A549 (cell line): ENCODE measurements at regions not wholly inside any gene's neighbourhood (a gene's known extent, or its start where the extent isn't known, plus 50 kb on each side); places are given as distances from the start of the nearest gene placed in this dataset.

Source experiments
- ATAC-seq, 2 experiments: fragments of 200-7000 bp in 1 of 2; fragments of >200 bp in 1 of 2; cut with Nextera tagmentation in 1 of 2; cut with Tn5 transposase in 1 of 2; 3 replicates each; pipeline versions ENCODE4 v1.8.0 to v1.9.1; 2018 to 2020; ENCODE audit warnings: mild to moderate bottlenecking in 1 of 2, moderate library complexity in 1 of 2
- CTCF ChIA-PET: fragments of 300-600 bp; sonication (Branson Sonifier 250); formaldehyde crosslinking; extraction: SDS; loops from one replicate; lab custom pipeline; 2021; ENCODE audit warnings: antibody characterized with exemption, inconsistent platforms; lab: Yijun Ruan, JAX
- POLR2A ChIA-PET: fragments of 350-600 bp; formaldehyde crosslinking; extraction: SDS; loops from one replicate; lab custom pipeline; 2021; ENCODE audit warnings: antibody characterized with exemption, inconsistent platforms; lab: Yijun Ruan, JAX
- DNase-seq, 2 experiments: peaks; one replicate each; pipeline versions ENCODE4 v3.0.0 to v3.0.0-alpha.2; 2011 to 2016; ENCODE audit warnings: low read depth in 1 of 2, low spot score in 1 of 2
- FAIRE-seq: peaks from 2 replicates; lab custom pipeline; 2011; peaks lifted over from hg19 to GRCh38; lab: Jason Lieb, UNC
- H3K27ac ChIP-seq, 2 experiments: fragments of >200 bp; sonication (Bioruptor Twin); formaldehyde crosslinking; 3 replicates each; pipeline ENCODE4 v1.5.1; 2016 to 2017
- H3K4me1 ChIP-seq: fragments of >200 bp; sonication (Bioruptor Twin); formaldehyde crosslinking; 3 replicates; pipeline ENCODE4 v1.6.1; 2016
- H3K4me2 ChIP-seq: fragments of >200 bp; sonication (Bioruptor Twin); formaldehyde crosslinking; 3 replicates; pipeline ENCODE4 v1.6.1; 2016
- H3K4me3 ChIP-seq: fragments of >200 bp; sonication (Bioruptor Twin); formaldehyde crosslinking; 3 replicates; pipeline ENCODE4 v1.5.1; 2016
- H3K9me3 ChIP-seq: fragments of >200 bp; sonication (Bioruptor Twin); formaldehyde crosslinking; 3 replicates; pipeline ENCODE4 v1.6.1; 2016
- BHLHE40 ChIP-seq: IDR thresholded peaks from 2 replicates; pipeline ENCODE4 v1.6.1; 2012; ENCODE audit warnings: low read depth, low read length, inconsistent platforms
- EHF ChIP-seq: fragments of 250-450 bp; sonication (Bioruptor Pico); IDR thresholded peaks from 2 replicates; pipeline ENCODE4 v1.5.0; 2020; ENCODE audit warnings: mild to moderate bottlenecking
- EHMT2 ChIP-seq: fragments of 200-600 bp; sonication (generic); IDR thresholded peaks from 2 replicates; pipeline ENCODE4 v1.6.1; 2016; ENCODE audit warnings: antibody characterized with exemption, low read depth, mild to moderate bottlenecking, moderate library complexity
- EP300 ChIP-seq, 2 experiments: fragments of >200 bp; sonication (Bioruptor Twin); formaldehyde crosslinking; IDR thresholded peaks; 2 replicates in 1 of 2; 3 replicates in 1 of 2; pipeline ENCODE4 v1.6.1; 2016 to 2017
- ESRRA ChIP-seq: fragments of 150-350 bp; IDR thresholded peaks from 2 replicates; pipeline ENCODE4 v1.6.1; 2014; ENCODE audit warnings: mild to moderate bottlenecking, low read length, borderline replicate concordance
- FOSB ChIP-seq: fragments of 250-450 bp; sonication (Bioruptor Pico); IDR thresholded peaks from 2 replicates; pipeline ENCODE4 v1.5.0; 2020; ENCODE audit warnings: mild to moderate bottlenecking, moderate library complexity
- GATA3 ChIP-seq: IDR thresholded peaks from 2 replicates; pipeline ENCODE4 v1.6.1; 2012; ENCODE audit warnings: borderline replicate concordance
- HEYL ChIP-seq: fragments of 250-450 bp; sonication (Bioruptor Pico); IDR thresholded peaks from 2 replicates; pipeline ENCODE4 v1.8.0; 2021; ENCODE audit warnings: mild to moderate bottlenecking, moderate library complexity
- HOXB5 ChIP-seq: fragments of 250-450 bp; sonication (Bioruptor Pico); IDR thresholded peaks from 2 replicates; pipeline ENCODE4 v1.5.0; 2020; ENCODE audit warnings: mild to moderate bottlenecking, moderate library complexity
- JUNB ChIP-seq: fragments of >200 bp; sonication (Bioruptor Twin); formaldehyde crosslinking; IDR thresholded peaks from 2 replicates; pipeline ENCODE4 v1.6.1; 2016
- KDM1A ChIP-seq: fragments of 200-600 bp; sonication (generic); IDR thresholded peaks from 2 replicates; pipeline ENCODE4 v1.6.1; 2016; ENCODE audit warnings: low read depth, mild to moderate bottlenecking
- NFE2L2 ChIP-seq: fragments of 150-350 bp; conservative IDR thresholded peaks from 2 replicates; pipeline ENCODE4 v1.6.1; 2014; ENCODE audit warnings: low read length
- NR3C1 ChIP-seq: fragments of >200 bp; sonication (Bioruptor Twin); formaldehyde crosslinking; IDR thresholded peaks from 3 replicates; pipeline ENCODE4 v1.6.1; 2017
- POLR2A ChIP-seq: IDR thresholded peaks from 2 replicates; pipeline ENCODE4 v1.6.1; 2012; ENCODE audit warnings: mild to moderate bottlenecking, low read length
- POLR2AphosphoS2 ChIP-seq: conservative IDR thresholded peaks from 2 replicates; pipeline ENCODE4 v1.6.1; 2012; ENCODE audit warnings: low read length, improper control_type of control experiment, inconsistent platforms
- RCOR1 ChIP-seq: fragments of 150-350 bp; IDR thresholded peaks from 2 replicates; pipeline ENCODE4 v1.6.1; 2014; ENCODE audit warnings: antibody characterized with exemption, low read length, low read depth
- RFX5 ChIP-seq: fragments of 450-650 bp; IDR thresholded peaks from 2 replicates; pipeline ENCODE4 v1.7.1; 2014; ENCODE audit warnings: antibody characterized with exemption, mild to moderate bottlenecking, moderate library complexity
- RNF2 ChIP-seq: fragments of 200-600 bp; sonication (generic); IDR thresholded peaks from 2 replicates; pipeline ENCODE4 v1.6.1; 2016; ENCODE audit warnings: low read depth, mild to moderate bottlenecking, antibody characterized with exemption, moderate library complexity, borderline replicate concordance
- SREBF2 ChIP-seq: fragments of 450-650 bp; IDR thresholded peaks from 2 replicates; pipeline ENCODE4 v1.6.1; 2014; ENCODE audit warnings: mild to moderate bottlenecking, moderate library complexity
- ZFP36 ChIP-seq: fragments of 450-650 bp; IDR thresholded peaks from 2 replicates; pipeline ENCODE4 v1.6.1; 2014; ENCODE audit warnings: borderline replicate concordance; ENCODE audit not compliant: partially characterized antibody
- ZNF302 ChIP-seq: fragments of 250-450 bp; sonication (Bioruptor Pico); IDR thresholded peaks from 2 replicates; pipeline ENCODE4 v1.9.0; 2021; ENCODE audit warnings: inconsistent platforms, mild to moderate bottlenecking, moderate library complexity
- WGBS: methylation state at CpG from one replicate; pipeline ENCODE4 v1.1.6; 2017; ENCODE audit errors: missing lambda C conversion rate; 5-methylcytosine and 5-hydroxymethylcytosine counted together
- TF ChIP-seq, protein P1 (sequence below): IDR thresholded peaks from 2 replicates; pipeline ENCODE4 v1.6.1; 2012; ENCODE audit warnings: low read depth, borderline replicate concordance
- TF ChIP-seq, protein P2 (sequence below): fragments of >200 bp; sonication (Bioruptor Twin); formaldehyde crosslinking; IDR thresholded peaks from 3 replicates; pipeline ENCODE4 v1.6.1; 2016
- TF ChIP-seq, protein P3 (sequence below): IDR thresholded peaks from 2 replicates; pipeline ENCODE4 v1.6.1; 2012
- TF ChIP-seq, protein P4 (sequence below): fragments of 250-450 bp; sonication (Bioruptor Pico); IDR thresholded peaks from 2 replicates; pipeline ENCODE4 v1.5.0; 2021; ENCODE audit warnings: mild to moderate bottlenecking, moderate library complexity, borderline replicate concordance
- TF ChIP-seq, protein P5 (sequence below): IDR thresholded peaks from 2 replicates; pipeline ENCODE4 v1.6.1; 2012

DNA sequence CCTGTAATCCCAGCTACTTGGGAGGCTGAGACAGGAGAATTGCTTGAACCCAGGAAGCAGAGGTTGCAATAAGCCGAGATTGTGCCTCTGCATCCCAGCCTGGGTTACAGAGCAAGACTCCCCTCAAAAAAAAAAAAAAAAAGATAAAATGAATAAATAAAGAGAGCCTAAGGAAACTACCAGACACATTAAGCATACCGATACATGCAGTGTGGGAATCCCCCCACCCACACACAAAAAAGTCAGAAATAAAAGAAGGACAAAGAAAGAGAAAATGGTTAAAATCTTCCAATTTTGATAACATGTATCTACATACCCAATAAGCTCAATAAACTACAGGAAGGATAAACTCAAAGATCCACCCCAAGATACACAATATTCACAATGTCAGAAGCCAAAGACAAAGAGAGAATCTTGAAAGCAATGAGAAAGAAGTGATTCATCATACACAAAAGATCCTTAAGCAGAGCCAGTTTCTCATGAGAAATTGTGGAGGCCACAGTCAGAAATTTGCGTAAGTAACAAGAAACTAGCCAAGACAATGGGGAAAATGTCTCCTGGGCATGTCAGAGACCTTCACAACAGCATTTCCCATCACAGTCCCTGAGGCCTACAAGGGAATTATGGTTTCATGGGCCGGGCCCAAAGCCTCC, 1197.0 kb downstream of the AMY1C start:
- POLR2A ChIA-PET = no interaction called here
- H3K27ac ChIP-seq = no peak overlapping the region
- DNase-seq (no peak), ATAC-seq (no peak), FAIRE-seq (no peak)
- no peak overlapping the region for H3K4me2 ChIP-seq
- no peak for TF ChIP-seq POLR2A
- TF ChIP-seq ZNF302 (CRISPR knock-in tag) = no peak
- TF ChIP-seq EHF (CRISPR knock-in tag) = no peak
- TF ChIP-seq POLR2AphosphoS2 = no peak
- no peak for TF ChIP-seq HOXB5 (CRISPR knock-in tag)
- no peak for TF ChIP-seq BHLHE40
- no peak for TF ChIP-seq ZFP36
- TF ChIP-seq RNF2 = no peak
- TF ChIP-seq ESRRA = no peak
- no peak for TF ChIP-seq HEYL (CRISPR knock-in tag)
- TF ChIP-seq, protein P1, sequence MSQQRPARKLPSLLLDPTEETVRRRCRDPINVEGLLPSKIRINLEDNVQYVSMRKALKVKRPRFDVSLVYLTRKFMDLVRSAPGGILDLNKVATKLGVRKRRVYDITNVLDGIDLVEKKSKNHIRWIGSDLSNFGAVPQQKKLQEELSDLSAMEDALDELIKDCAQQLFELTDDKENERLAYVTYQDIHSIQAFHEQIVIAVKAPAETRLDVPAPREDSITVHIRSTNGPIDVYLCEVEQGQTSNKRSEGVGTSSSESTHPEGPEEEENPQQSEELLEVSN = no peak
- 18% methylated on average over 4 of the region's 4 CpGs for WGBS
- H3K4me1 ChIP-seq = no peaks in the 10 kb centered on the region
- no peaks in the 10 kb centered on the region for H3K9me3 ChIP-seq
- no peak overlapping the region for H3K4me3 ChIP-seq
- CTCF ChIA-PET = no interaction called here

DNA sequence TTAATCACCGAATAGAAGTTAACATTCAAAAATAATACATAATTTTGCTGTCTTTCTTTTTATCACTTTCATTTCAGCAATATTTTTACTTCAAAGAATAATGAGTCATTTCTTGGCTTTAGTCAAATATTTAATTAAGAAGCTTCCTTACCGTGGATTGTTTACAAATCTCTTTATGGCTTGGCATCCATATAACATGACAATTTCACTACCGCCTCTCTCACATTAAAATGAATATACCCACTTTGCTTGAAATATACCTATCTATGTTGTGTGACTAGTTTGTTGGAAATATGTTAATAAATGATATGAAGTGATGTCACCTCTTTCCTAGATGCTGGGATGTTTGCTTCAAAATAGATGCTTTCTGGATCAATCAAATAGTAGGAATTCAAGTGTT, 1203.9 kb downstream of the AMY1C start:
- no peak overlapping the region for H3K27ac ChIP-seq
- H3K4me2 ChIP-seq = no peak overlapping the region
- WGBS = 7% methylated on average over 3 of the region's 3 CpGs
- no peaks in the 10 kb centered on the region for H3K9me3 ChIP-seq
- no peak for DNase-seq
- CTCF ChIA-PET = no interaction called here
- TF ChIP-seq SREBF2 (no peak), ESRRA (no peak), HEYL (CRISPR knock-in tag) (no peak), FOSB (CRISPR knock-in tag) (no peak), EHF (CRISPR knock-in tag) (no peak), NR3C1 (no peak), EHMT2 (no peak), RCOR1 (no peak), NFE2L2 (no peak), GATA3 (no peak), ZFP36 (no peak), JUNB (no peak), RFX5 (no peak)
- TF ChIP-seq, protein P2, sequence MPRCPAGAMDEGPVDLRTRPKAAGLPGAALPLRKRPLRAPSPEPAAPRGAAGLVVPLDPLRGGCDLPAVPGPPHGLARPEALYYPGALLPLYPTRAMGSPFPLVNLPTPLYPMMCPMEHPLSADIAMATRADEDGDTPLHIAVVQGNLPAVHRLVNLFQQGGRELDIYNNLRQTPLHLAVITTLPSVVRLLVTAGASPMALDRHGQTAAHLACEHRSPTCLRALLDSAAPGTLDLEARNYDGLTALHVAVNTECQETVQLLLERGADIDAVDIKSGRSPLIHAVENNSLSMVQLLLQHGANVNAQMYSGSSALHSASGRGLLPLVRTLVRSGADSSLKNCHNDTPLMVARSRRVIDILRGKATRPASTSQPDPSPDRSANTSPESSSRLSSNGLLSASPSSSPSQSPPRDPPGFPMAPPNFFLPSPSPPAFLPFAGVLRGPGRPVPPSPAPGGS = no peak
- TF ChIP-seq, protein P3, sequence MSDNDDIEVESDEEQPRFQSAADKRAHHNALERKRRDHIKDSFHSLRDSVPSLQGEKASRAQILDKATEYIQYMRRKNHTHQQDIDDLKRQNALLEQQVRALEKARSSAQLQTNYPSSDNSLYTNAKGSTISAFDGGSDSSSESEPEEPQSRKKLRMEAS = no peak
- TF ChIP-seq, protein P4, sequence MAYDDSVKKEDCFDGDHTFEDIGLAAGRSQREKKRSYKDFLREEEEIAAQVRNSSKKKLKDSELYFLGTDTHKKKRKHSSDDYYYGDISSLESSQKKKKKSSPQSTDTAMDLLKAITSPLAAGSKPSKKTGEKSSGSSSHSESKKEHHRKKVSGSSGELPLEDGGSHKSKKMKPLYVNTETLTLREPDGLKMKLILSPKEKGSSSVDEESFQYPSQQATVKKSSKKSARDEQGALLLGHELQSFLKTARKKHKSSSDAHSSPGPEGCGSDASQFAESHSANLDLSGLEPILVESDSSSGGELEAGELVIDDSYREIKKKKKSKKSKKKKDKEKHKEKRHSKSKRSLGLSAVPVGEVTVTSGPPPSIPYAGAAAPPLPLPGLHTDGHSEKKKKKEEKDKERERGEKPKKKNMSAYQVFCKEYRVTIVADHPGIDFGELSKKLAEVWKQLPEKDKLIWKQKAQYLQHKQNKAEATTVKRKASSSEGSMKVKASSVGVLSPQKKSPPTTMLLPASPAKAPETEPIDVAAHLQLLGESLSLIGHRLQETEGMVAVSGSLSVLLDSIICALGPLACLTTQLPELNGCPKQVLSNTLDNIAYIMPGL (CRISPR knock-in tag) = no peak
- no peak for FAIRE-seq
- H3K4me3 ChIP-seq = no peak overlapping the region
- ATAC-seq = no peak
- H3K4me1 ChIP-seq = no peaks in the 10 kb centered on the region
- POLR2A ChIA-PET = no interaction called here

DNA sequence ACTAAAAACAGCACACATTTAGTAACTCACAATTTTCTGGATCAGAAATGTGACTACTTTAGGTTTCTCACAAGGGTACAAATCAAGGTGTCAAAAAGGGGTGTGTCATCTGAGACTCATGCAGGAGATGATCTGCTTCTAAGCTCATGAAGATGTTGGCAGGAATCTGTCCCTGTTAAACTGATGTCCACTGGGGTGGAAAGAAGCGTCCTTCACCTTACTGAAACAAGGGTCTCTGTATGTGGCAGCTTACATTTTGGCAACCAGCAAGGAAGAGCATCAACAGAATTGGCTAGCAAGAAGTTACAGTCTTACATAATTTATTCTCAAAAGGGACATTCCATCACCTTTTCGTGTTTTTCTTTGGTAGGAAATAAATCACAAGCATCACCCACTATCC, 1223.8 kb downstream of the AMY1C start:
- no peak for TF ChIP-seq KDM1A
- TF ChIP-seq RFX5 = no peak
- TF ChIP-seq, protein P5, sequence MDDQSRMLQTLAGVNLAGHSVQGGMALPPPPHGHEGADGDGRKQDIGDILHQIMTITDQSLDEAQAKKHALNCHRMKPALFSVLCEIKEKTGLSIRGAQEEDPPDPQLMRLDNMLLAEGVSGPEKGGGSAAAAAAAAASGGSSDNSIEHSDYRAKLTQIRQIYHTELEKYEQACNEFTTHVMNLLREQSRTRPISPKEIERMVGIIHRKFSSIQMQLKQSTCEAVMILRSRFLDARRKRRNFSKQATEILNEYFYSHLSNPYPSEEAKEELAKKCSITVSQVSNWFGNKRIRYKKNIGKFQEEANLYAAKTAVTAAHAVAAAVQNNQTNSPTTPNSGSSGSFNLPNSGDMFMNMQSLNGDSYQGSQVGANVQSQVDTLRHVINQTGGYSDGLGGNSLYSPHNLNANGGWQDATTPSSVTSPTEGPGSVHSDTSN = no peak
- no peak for TF ChIP-seq FOSB (CRISPR knock-in tag)
- TF ChIP-seq EP300 (IDR thresholded peaks at IDR 0.05) = no peak
- no peak for TF ChIP-seq HOXB5 (CRISPR knock-in tag)
- Histone ChIP-seq H3K4me3 (no peak overlapping the region), H3K4me2 (no peak overlapping the region), H3K4me1 (no peaks in the 10 kb centered on the region), H3K27ac (no peak overlapping the region), H3K9me3 (no peaks in the 10 kb centered on the region)
- WGBS = 4% methylated on average over 2 of the region's 2 CpGs
- FAIRE-seq (no peak), DNase-seq (no peak), ATAC-seq (no peak)
- ChIA-PET POLR2A (no interaction called here), CTCF (no interaction called here)
